HUES6 (cell line): ENCODE measurements at regions not wholly inside any gene's neighbourhood (a gene's known extent, or its start where the extent isn't known, plus 50 kb on each side); places are given as distances from the start of the nearest gene placed in this dataset.
A peak's percentile ranks its signal among the peaks of the same experiment; 100 is the strongest.

Source experiments
- H3K27ac ChIP-seq: 2 replicates; pipeline ENCODE4 v1.7.0; 2013; ENCODE audit warnings: low read depth, mild to moderate bottlenecking, low read length, inconsistent platforms
- H3K27me3 ChIP-seq: 2 replicates; pipeline ENCODE4 v1.6.1; 2013; ENCODE audit warnings: low read length; ENCODE audit not compliant: control insufficient read depth, insufficient read depth
- H3K36me3 ChIP-seq: 2 replicates; pipeline ENCODE4 v1.6.1; 2013; ENCODE audit warnings: low read length; ENCODE audit not compliant: control insufficient read depth, insufficient read depth
- H3K4me1 ChIP-seq: 2 replicates; pipeline ENCODE4 v1.6.1; 2013; ENCODE audit warnings: low read length; ENCODE audit not compliant: control insufficient read depth, insufficient read depth
- H3K4me3 ChIP-seq: 2 replicates; pipeline ENCODE4 v1.5.1; 2013; ENCODE audit warnings: low read depth, low read length
- H3K9ac ChIP-seq: one replicate; pipeline ENCODE4 v1.6.1; 2013; ENCODE audit warnings: mild to moderate bottlenecking, low read length
- H3K9me3 ChIP-seq: 2 replicates; pipeline ENCODE4 v1.6.1; 2013; ENCODE audit warnings: low read depth, low read length; ENCODE audit not compliant: control insufficient read depth, insufficient read depth

DNA sequence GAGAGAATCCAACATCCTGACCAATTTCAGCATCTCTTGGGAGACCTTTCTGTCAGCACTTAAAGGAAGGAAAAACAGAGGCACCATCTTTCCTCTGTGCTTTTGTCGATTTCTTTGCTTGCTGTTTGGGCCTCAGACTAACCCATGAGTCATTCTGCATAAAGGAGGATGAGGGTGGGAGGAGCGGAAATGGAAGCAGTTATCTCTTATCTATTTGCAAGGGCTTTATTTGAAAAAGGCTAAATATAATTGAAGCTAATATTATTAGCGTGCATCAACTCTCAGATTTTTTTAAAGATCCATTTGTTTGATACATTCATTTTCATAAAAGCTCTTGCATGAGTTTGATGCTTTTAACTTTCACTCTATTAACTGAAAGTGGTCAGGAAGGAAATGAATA lies 72.9 kb downstream of the ZNF622 start:
- peak overlapping the region; percentile 34; the same call in 1 of the 2 replicates for H3K27ac ChIP-seq
- no peaks in the 10 kb centered on the region for H3K9me3 ChIP-seq
- no peak overlapping the region for H3K9ac ChIP-seq
- H3K4me3 ChIP-seq, result no peak overlapping the region
- H3K36me3 ChIP-seq, result no peaks in the 10 kb centered on the region
- peaks cover 15% of the 10 kb centered on the region for H3K4me1 ChIP-seq
- H3K27me3 ChIP-seq, result no peaks in the 10 kb centered on the region

GRCh38 chr5:16391858-16392649 lies 73.5 kb downstream of the ZNF622 start:
- Histone ChIP-seq H3K27me3 (no peaks in the 10 kb centered on the region), H3K4me3 (no peak overlapping the region), H3K36me3 (no peaks in the 10 kb centered on the region), H3K9ac (no peak overlapping the region), H3K4me1 (peaks cover 15% of the 10 kb centered on the region), H3K9me3 (no peaks in the 10 kb centered on the region), H3K27ac (no peak overlapping the region; the same call in 1 of the 2 replicates)

GRCh38 chr5:16390825-16391224 lies 74.8 kb downstream of the ZNF622 start:
- no peak overlapping the region for H3K4me3 ChIP-seq
- H3K36me3 ChIP-seq, result no peaks in the 10 kb centered on the region
- H3K9me3 ChIP-seq, result no peaks in the 10 kb centered on the region
- no peak overlapping the region for H3K27ac ChIP-seq
- peaks cover 15% of the 10 kb centered on the region for H3K4me1 ChIP-seq
- no peaks in the 10 kb centered on the region for H3K27me3 ChIP-seq
- no peak overlapping the region for H3K9ac ChIP-seq

- no peaks in the 10 kb centered on the region for H3K4me1 ChIP-seq
- no peaks in the 10 kb centered on the region for H3K9me3 ChIP-seq
- H3K36me3 ChIP-seq, result no peaks in the 10 kb centered on the region
- no peak overlapping the region for H3K4me3 ChIP-seq
- no peak overlapping the region for H3K27ac ChIP-seq
- H3K9ac ChIP-seq, result no peak overlapping the region
- no peaks in the 10 kb centered on the region for H3K27me3 ChIP-seq
Observed at GRCh38 chr5:16385516-16386090, 80.0 kb downstream of the ZNF622 start.

DNA sequence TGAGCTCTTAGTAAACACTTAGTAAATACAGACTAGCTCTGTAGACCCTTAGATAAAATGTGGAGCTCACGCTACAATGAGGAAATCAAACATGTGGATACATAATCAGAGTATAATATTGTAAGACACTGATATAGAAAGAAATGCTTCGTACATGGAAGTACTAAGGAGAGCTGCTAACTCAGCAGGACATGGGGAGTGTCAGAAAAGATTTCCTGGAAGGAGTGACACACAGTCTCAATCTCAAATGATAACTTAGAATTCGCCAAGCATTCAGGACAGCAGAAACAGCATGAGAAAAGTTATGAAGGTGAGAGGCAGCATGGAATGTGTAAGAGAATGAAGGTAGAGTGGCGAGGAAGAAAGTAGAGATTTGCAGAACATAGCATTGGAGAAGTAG lies 80.8 kb downstream of the ZNF622 start:
- Histone ChIP-seq H3K4me1 (no peaks in the 10 kb centered on the region), H3K27ac (no peak overlapping the region), H3K9ac (no peak overlapping the region), H3K36me3 (no peaks in the 10 kb centered on the region), H3K9me3 (no peaks in the 10 kb centered on the region), H3K27me3 (no peaks in the 10 kb centered on the region), H3K4me3 (no peak overlapping the region)

DNA sequence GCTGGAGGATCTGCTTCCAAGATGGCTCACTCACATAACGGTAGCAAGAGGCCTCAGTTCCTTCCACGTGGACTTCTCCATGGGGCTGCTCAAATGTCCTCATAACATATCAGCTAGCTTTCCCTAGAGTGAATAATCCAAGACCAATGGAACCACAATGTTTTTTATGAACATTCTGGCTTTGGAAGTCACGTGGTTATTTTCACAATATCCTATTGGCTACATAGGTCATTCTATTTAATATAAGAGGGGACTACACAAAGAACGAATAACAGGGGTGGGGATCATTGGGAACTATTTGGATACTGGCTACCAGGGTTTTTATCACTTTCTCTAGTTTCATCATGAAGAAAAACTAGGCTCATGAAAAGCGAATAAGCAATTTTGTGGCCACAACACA lies 81.4 kb downstream of the ZNF622 start:
- no peaks in the 10 kb centered on the region for H3K36me3 ChIP-seq
- H3K27me3 ChIP-seq, result no peaks in the 10 kb centered on the region
- no peaks in the 10 kb centered on the region for H3K9me3 ChIP-seq
- H3K4me1 ChIP-seq, result no peaks in the 10 kb centered on the region
- H3K9ac ChIP-seq, result no peak overlapping the region
- no peak overlapping the region for H3K27ac ChIP-seq
- no peak overlapping the region for H3K4me3 ChIP-seq

DNA sequence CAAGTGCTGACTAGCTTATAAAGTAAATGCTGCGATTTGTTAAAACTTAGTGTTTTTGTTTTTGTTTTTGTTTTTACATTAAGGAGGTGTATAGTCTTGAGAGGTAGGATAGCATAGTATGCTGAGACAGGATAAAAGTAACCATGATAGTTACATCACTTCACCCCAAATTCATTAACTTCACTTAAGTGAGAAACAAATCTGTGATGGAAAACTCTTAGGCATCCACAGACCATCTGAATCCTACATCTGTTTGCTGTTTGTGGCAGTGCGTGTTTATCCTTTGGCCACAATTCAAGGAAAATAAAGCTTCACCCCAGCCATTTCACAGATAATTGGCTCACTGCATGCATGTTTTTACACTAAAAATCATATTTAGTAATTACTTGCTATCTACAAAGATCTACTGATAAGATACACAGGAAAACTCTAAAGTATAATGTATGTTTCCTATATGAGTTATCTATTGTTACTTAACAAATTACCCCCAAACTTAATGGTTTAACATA lies 82.0 kb downstream of the ZNF622 start:
- H3K4me1 ChIP-seq, result no peaks in the 10 kb centered on the region
- no peaks in the 10 kb centered on the region for H3K36me3 ChIP-seq
- no peak overlapping the region for H3K27ac ChIP-seq
- no peak overlapping the region for H3K9ac ChIP-seq
- no peak overlapping the region for H3K4me3 ChIP-seq
- no peaks in the 10 kb centered on the region for H3K9me3 ChIP-seq
- H3K27me3 ChIP-seq, result no peaks in the 10 kb centered on the region

- Histone ChIP-seq H3K4me1 (no peaks in the 10 kb centered on the region), H3K36me3 (no peaks in the 10 kb centered on the region), H3K4me3 (no peak overlapping the region), H3K27me3 (no peaks in the 10 kb centered on the region), H3K9ac (no peak overlapping the region), H3K27ac (no peak overlapping the region), H3K9me3 (no peaks in the 10 kb centered on the region)
Observed at GRCh38 chr5:16382047-16382446, 83.6 kb downstream of the ZNF622 start.

DNA sequence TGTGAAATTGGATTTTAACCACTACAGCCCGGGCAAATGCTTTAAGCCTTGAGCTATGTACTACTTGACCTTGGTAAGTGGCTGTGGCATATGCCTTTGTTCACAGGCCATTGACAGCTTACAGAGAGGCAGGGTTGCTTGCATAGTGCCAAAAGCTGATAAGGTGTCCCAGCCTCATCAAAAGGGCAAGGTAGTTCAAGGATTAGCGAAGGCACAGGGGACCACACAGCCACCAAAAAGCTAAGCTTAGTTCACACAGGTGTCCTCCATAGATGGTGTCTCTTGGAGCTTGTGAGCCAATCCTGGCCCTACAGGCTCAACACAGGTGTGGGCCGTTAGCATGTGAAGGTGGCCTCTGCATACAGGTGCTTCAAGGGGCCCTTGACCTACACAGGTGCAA lies 86.8 kb downstream of the ZNF622 start:
- H3K9ac ChIP-seq, result no peak overlapping the region
- H3K4me1 ChIP-seq, result no peaks in the 10 kb centered on the region
- H3K36me3 ChIP-seq, result no peaks in the 10 kb centered on the region
- H3K9me3 ChIP-seq, result no peaks in the 10 kb centered on the region
- no peak overlapping the region for H3K4me3 ChIP-seq
- H3K27ac ChIP-seq, result no peak overlapping the region
- no peaks in the 10 kb centered on the region for H3K27me3 ChIP-seq

- Histone ChIP-seq H3K4me1 (no peaks in the 10 kb centered on the region), H3K36me3 (no peaks in the 10 kb centered on the region), H3K27me3 (no peaks in the 10 kb centered on the region), H3K27ac (no peak overlapping the region), H3K9me3 (no peaks in the 10 kb centered on the region), H3K4me3 (no peak overlapping the region), H3K9ac (no peak overlapping the region)
Observed at GRCh38 chr5:16372493-16372892, 93.1 kb downstream of the ZNF622 start.

DNA sequence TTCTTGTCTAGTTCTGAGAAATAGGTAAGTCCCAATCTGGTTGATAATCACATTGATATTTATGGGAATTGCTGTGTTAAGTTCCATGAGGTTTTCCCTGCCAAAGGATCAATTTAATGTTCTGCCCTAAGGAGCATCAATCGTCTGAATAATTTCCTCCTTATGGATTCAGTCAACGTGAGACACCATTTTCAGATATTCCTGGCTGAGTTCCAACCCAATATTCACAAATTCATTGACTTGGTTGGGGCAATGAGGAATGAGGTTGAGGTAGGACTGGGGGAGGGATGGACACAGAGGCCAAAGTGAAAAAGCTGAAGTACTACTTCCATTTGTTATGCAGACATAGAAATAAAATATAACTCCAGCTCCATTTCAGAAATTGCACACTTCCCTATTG lies 99.1 kb downstream of the ZNF622 start:
- H3K36me3 ChIP-seq, result no peaks in the 10 kb centered on the region
- H3K27me3 ChIP-seq, result no peaks in the 10 kb centered on the region
- no peak overlapping the region for H3K4me3 ChIP-seq
- no peaks in the 10 kb centered on the region for H3K9me3 ChIP-seq
- no peaks in the 10 kb centered on the region for H3K4me1 ChIP-seq
- no peak overlapping the region for H3K9ac ChIP-seq
- no peak overlapping the region for H3K27ac ChIP-seq
